ENCODE measurements at regions not wholly inside any gene's neighbourhood (a gene's known extent, or its start where the extent isn't known, plus 50 kb on each side); places are given as distances from the start of the nearest gene placed in this dataset.

DNA sequence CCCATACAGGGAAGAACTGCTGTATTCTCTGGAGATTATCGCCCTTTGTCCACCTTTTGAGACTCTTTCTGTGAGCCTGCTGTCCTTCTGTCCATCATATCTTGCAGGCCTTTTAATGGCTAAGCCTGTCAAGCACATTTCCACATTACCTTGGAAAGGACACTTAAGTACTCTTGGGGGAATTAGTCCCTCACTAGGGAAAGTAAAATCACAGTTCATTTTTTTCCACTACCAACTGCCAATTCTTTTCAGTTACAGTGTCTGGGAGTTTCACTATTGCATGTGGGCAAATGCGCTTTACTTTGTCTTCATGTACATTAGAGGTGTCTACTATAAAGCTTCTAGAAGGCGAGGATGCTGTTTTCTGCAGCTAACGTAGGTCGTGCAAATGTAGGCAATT is 242.1 kb downstream of the NSUN3 start:
- Mint-ChIP-seq H3K4me1 (ENCODE audit: low read depth, unreplicated experiment) (no peaks in the 10 kb centered on the region), H3K9me3 (ENCODE audit: unreplicated experiment) (no peaks in the 10 kb centered on the region), H3K4me3 (ENCODE audit: unreplicated experiment) (no peak overlapping the region), H3K27me3 (ENCODE audit: low read depth, unreplicated experiment) (no peaks in the 10 kb centered on the region), H3K27ac (ENCODE audit: unreplicated experiment) (no peak overlapping the region), H3K36me3 (ENCODE audit: low read depth, unreplicated experiment) (no peaks in the 10 kb centered on the region)
- Histone ChIP-seq H2AFZ (ENCODE audit: low read depth, low read length) (peak overlapping the region; percentile 40), H3K27me3 (ENCODE audit: insufficient read depth, low read length) (no peaks in the 10 kb centered on the region), H3K27ac (ENCODE audit: low read depth, low read length) (no peak overlapping the region), H3K9me3 (ENCODE audit: insufficient read depth, low read depth, low read length) (no peaks in the 10 kb centered on the region), H4K20me1 (ENCODE audit: insufficient read depth, low read length) (no peaks in the 10 kb centered on the region), H3K4me2 (ENCODE audit: low read length) (no peak overlapping the region), H3K4me3 (ENCODE audit: insufficient read depth, low read depth, low read length) (no peak overlapping the region), H3K79me2 (ENCODE audit: insufficient read depth, low read length) (no peaks in the 10 kb centered on the region), H3K9ac (ENCODE audit: low read length) (no peak overlapping the region), H3K4me1 (ENCODE audit: insufficient read depth, low read length) (peaks cover 5% of the 10 kb centered on the region), H3K36me3 (ENCODE audit: insufficient read depth, low read length) (no peaks in the 10 kb centered on the region)
- DNase-seq (ENCODE audit: low read depth) = no peak
- TF ChIP-seq, protein P1, sequence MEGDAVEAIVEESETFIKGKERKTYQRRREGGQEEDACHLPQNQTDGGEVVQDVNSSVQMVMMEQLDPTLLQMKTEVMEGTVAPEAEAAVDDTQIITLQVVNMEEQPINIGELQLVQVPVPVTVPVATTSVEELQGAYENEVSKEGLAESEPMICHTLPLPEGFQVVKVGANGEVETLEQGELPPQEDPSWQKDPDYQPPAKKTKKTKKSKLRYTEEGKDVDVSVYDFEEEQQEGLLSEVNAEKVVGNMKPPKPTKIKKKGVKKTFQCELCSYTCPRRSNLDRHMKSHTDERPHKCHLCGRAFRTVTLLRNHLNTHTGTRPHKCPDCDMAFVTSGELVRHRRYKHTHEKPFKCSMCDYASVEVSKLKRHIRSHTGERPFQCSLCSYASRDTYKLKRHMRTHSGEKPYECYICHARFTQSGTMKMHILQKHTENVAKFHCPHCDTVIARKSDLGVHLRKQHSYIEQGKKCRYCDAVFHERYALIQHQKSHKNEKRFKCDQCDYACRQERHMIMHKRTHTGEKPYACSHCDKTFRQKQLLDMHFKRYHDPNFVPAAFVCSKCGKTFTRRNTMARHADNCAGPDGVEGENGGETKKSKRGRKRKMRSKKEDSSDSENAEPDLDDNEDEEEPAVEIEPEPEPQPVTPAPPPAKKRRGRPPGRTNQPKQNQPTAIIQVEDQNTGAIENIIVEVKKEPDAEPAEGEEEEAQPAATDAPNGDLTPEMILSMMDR (IDR thresholded peaks at IDR 0.05; ENCODE audit: insufficient read depth, low read depth, low read length) = no peak
- no peak for TF ChIP-seq EZH2 (IDR thresholded peaks at IDR 0.05; ENCODE audit: insufficient read depth, low read length)
- FAIRE-seq = no peak

DNA sequence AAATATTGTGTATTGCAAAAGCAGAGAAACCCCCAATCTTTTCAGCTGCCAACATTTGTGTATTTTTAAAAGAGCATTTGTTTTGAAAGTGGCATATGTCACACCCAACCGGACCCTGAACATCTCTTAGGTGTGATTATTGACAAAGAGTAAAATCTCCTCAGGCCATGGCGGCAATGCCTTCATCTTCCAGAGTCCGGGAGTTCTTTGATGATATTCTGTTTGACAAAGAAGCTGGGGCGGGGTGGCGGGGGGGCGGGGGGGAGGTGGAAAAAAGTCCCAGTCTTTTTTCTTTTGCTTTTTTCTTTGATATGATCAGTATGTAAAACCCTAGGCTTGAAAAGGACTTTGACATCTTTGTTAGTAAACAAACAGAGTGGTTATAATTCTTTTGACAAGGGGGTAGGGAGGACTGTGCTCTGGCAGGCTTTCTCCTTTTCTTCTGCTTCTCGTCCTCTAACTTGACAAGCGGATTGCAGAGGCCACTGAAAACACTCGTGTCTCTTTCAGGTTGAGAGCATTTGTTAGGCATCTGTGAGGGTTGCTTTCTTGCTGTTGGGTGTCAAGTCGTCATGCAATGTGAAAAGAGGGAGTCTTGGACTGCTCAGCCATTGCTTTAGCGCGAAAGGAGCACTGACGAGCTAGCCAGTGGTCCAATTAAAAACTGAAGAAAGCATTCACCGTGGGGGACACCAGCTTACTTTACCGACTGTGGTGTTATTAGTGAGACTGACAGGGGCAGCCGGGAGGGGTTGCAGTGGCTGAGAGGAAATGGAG is 243.2 kb downstream of the NSUN3 start:
- Mint-ChIP-seq H3K36me3 (ENCODE audit: low read depth, unreplicated experiment) (no peaks in the 10 kb centered on the region), H3K4me1 (ENCODE audit: low read depth, unreplicated experiment) (no peaks in the 10 kb centered on the region), H3K4me3 (ENCODE audit: unreplicated experiment) (no peak overlapping the region), H3K9me3 (ENCODE audit: unreplicated experiment) (no peaks in the 10 kb centered on the region), H3K27me3 (ENCODE audit: low read depth, unreplicated experiment) (no peaks in the 10 kb centered on the region), H3K27ac (ENCODE audit: unreplicated experiment) (no peak overlapping the region)
- Histone ChIP-seq H3K27ac (ENCODE audit: low read depth, low read length) (no peak overlapping the region), H3K9ac (ENCODE audit: low read length) (no peak overlapping the region), H4K20me1 (ENCODE audit: insufficient read depth, low read length) (no peaks in the 10 kb centered on the region), H3K36me3 (ENCODE audit: insufficient read depth, low read length) (no peaks in the 10 kb centered on the region), H2AFZ (ENCODE audit: low read depth, low read length) (no peak overlapping the region), H3K9me3 (ENCODE audit: insufficient read depth, low read depth, low read length) (no peaks in the 10 kb centered on the region), H3K4me3 (ENCODE audit: insufficient read depth, low read depth, low read length) (no peak overlapping the region), H3K79me2 (ENCODE audit: insufficient read depth, low read length) (no peaks in the 10 kb centered on the region), H3K27me3 (ENCODE audit: insufficient read depth, low read length) (no peaks in the 10 kb centered on the region), H3K4me1 (ENCODE audit: insufficient read depth, low read length) (peaks cover 5% of the 10 kb centered on the region), H3K4me2 (ENCODE audit: low read length) (no peak overlapping the region)
- DNase-seq (ENCODE audit: low read depth) (no peak), FAIRE-seq (no peak)
- no peak for TF ChIP-seq EZH2 (IDR thresholded peaks at IDR 0.05; ENCODE audit: insufficient read depth, low read length)
- TF ChIP-seq, protein P1 (IDR thresholded peaks at IDR 0.05; ENCODE audit: insufficient read depth, low read depth, low read length) = no peak

DNA sequence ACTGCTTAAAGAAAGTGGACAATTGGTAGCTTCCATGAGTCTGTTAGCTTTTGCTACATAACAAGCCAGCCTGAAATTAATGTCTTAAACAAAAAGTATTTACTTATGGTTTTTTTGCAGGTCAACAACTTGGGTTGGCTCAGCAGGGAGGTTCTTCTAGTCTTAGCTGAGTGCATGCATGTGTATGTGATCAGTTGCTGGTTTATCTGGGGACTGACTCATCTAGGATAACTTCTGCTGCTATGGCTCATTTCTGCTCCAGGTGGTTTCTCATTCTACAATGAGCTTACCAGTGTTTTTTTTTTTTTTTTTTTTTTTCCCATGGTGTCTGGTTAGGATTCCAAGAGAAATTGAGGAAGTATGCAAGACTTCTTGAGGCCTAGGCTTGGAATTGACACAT is 244.7 kb downstream of the NSUN3 start:
- Histone ChIP-seq H3K4me1 (ENCODE audit: insufficient read depth, low read length) (peaks cover 5% of the 10 kb centered on the region), H3K4me2 (ENCODE audit: low read length) (no peak overlapping the region), H3K4me3 (ENCODE audit: insufficient read depth, low read depth, low read length) (no peak overlapping the region), H3K27ac (ENCODE audit: low read depth, low read length) (no peak overlapping the region), H4K20me1 (ENCODE audit: insufficient read depth, low read length) (no peaks in the 10 kb centered on the region), H3K9ac (ENCODE audit: low read length) (no peak overlapping the region), H3K36me3 (ENCODE audit: insufficient read depth, low read length) (no peaks in the 10 kb centered on the region), H3K79me2 (ENCODE audit: insufficient read depth, low read length) (no peaks in the 10 kb centered on the region), H3K27me3 (ENCODE audit: insufficient read depth, low read length) (no peaks in the 10 kb centered on the region), H2AFZ (ENCODE audit: low read depth, low read length) (no peak overlapping the region), H3K9me3 (ENCODE audit: insufficient read depth, low read depth, low read length) (no peaks in the 10 kb centered on the region)
- DNase-seq (ENCODE audit: low read depth) (no peak), FAIRE-seq (no peak)
- Mint-ChIP-seq H3K27ac (ENCODE audit: unreplicated experiment) (no peak overlapping the region), H3K9me3 (ENCODE audit: unreplicated experiment) (no peaks in the 10 kb centered on the region), H3K4me3 (ENCODE audit: unreplicated experiment) (no peak overlapping the region), H3K4me1 (ENCODE audit: low read depth, unreplicated experiment) (no peaks in the 10 kb centered on the region), H3K36me3 (ENCODE audit: low read depth, unreplicated experiment) (no peaks in the 10 kb centered on the region), H3K27me3 (ENCODE audit: low read depth, unreplicated experiment) (no peaks in the 10 kb centered on the region)
- no peak for TF ChIP-seq EZH2 (IDR thresholded peaks at IDR 0.05; ENCODE audit: insufficient read depth, low read length)
- TF ChIP-seq, protein P1 (IDR thresholded peaks at IDR 0.05; ENCODE audit: insufficient read depth, low read depth, low read length) = no peak

All from astrocyte (in vitro differentiated cells and primary cell).